CD14-positive monocyte (primary cell): ENCODE measurements at regions not wholly inside any gene's neighbourhood (a gene's known extent, or its start where the extent isn't known, plus 50 kb on each side); places are given as distances from the start of the nearest gene placed in this dataset.

ENCODE experiments used
- DNase-seq, 3 donors: peaks; one replicate each; pipeline ENCODE4 v3.0.0-alpha.2; 2011 to 2022
- H2AFZ ChIP-seq: 2 replicates; pipeline ENCODE4 v1.6.0; 2012; ENCODE audit warnings: mild to moderate bottlenecking, low read depth, low read length, inconsistent platforms; ENCODE audit not compliant: insufficient read depth, poor library complexity, severe bottlenecking
- H3K27ac ChIP-seq, 2 donors: 1 replicate in 1 of 2; 2 replicates in 1 of 2; pipeline ENCODE4 v1.5.1; 2012 to 2013; ENCODE audit warnings: low read length in 2 of 2, control low read depth in 1 of 2, inconsistent platforms in 1 of 2, low read depth in 1 of 2, mild to moderate bottlenecking in 1 of 2
- H3K27me3 ChIP-seq, 2 donors: one replicate each; pipeline versions ENCODE4 v1.6.0 to v1.6.1; 2011 to 2013; ENCODE audit warnings: low read length in 2 of 2; ENCODE audit not compliant: control insufficient read depth in 2 of 2, insufficient read depth in 2 of 2
- H3K36me3 ChIP-seq, 2 donors: replicated peaks in 1 of 2; 1 replicate in 1 of 2; 2 replicates in 1 of 2; pipeline versions ENCODE4 v1.5.1 to v1.6.1; 2012 to 2013; ENCODE audit warnings: low read length in 2 of 2, control low read depth in 1 of 2, inconsistent platforms in 1 of 2, mild to moderate bottlenecking in 1 of 2; ENCODE audit not compliant: insufficient read depth in 2 of 2, control insufficient read depth in 1 of 2
- H3K4me1 ChIP-seq, 2 donors: 1 replicate in 1 of 2; 2 replicates in 1 of 2; pipeline versions ENCODE4 v1.5.1 to v1.6.1; 2012 to 2013; ENCODE audit warnings: low read length in 2 of 2, control low read depth in 1 of 2, inconsistent platforms in 1 of 2, mild to moderate bottlenecking in 1 of 2, moderate library complexity in 1 of 2; ENCODE audit not compliant: insufficient read depth in 2 of 2, control insufficient read depth in 1 of 2
- H3K4me2 ChIP-seq: replicated peaks from 2 replicates; pipeline ENCODE3; 2012; ENCODE audit warnings: low read length, moderate library complexity, mild to moderate bottlenecking; ENCODE audit not compliant: poor library complexity, severe bottlenecking; ENCODE audit errors: extremely low read depth
- H3K4me3 ChIP-seq, 3 experiments: fragments of 200-600 bp in 1 of 3; sonication (generic) in 1 of 3; replicated peaks in 1 of 3; 1 replicate in 2 of 3; 2 replicates in 1 of 3; pipeline ENCODE4 v1.5.1; 2011 to 2013; ENCODE audit warnings: low read length in 3 of 3, mild to moderate bottlenecking in 3 of 3, control low read depth in 2 of 3, low read depth in 2 of 3, inconsistent platforms in 1 of 3, moderate library complexity in 1 of 3
- H3K79me2 ChIP-seq: 2 replicates; pipeline ENCODE4 v1.6.0; 2012; ENCODE audit warnings: mild to moderate bottlenecking, control low read depth, inconsistent platforms, low read length, moderate library complexity; ENCODE audit not compliant: insufficient read depth
- H3K9ac ChIP-seq: 2 replicates; pipeline ENCODE4 v1.6.0; 2017; ENCODE audit warnings: low read length, mild to moderate bottlenecking; ENCODE audit not compliant: insufficient read depth, poor library complexity, severe bottlenecking
- H3K9me3 ChIP-seq, 2 donors: replicated peaks in 1 of 2; 1 replicate in 1 of 2; 2 replicates in 1 of 2; pipeline versions ENCODE4 v1.5.1 to v1.6.1; 2012 to 2013; ENCODE audit warnings: low read length in 2 of 2, control low read depth in 1 of 2; ENCODE audit not compliant: control insufficient read depth in 1 of 2, insufficient read depth in 1 of 2
- H4K20me1 ChIP-seq: 2 replicates; pipeline ENCODE4 v1.6.0; 2012; ENCODE audit warnings: mild to moderate bottlenecking, low read length, control low read depth, moderate library complexity; ENCODE audit not compliant: insufficient read depth
- H3K27ac Mint-ChIP-seq, 7 donors: one replicate each; pipeline ENCODE4 v1.8.0; 2020; ENCODE audit warnings: mild to moderate bottlenecking in 7 of 7, mixed read lengths in 7 of 7, moderate library complexity in 6 of 7, inconsistent platforms in 2 of 7
- H3K27me3 Mint-ChIP-seq, 3 donors: one replicate each; pipeline ENCODE4 v1.8.0; 2021 to 2022; ENCODE audit warnings: low read depth in 3 of 3, mild to moderate bottlenecking in 3 of 3, mixed read lengths in 3 of 3, moderate library complexity in 3 of 3, inconsistent platforms in 1 of 3
- H3K36me3 Mint-ChIP-seq, 2 donors: one replicate each; pipeline ENCODE4 v1.8.0; 2020; ENCODE audit warnings: mixed read lengths in 2 of 2, inconsistent platforms in 1 of 2, mild to moderate bottlenecking in 1 of 2
- H3K4me1 Mint-ChIP-seq: one replicate; pipeline ENCODE4 v1.8.0; 2020; ENCODE audit warnings: mild to moderate bottlenecking, mixed read lengths
- H3K4me3 Mint-ChIP-seq, 2 donors: one replicate each; pipeline ENCODE4 v1.8.0; 2020; ENCODE audit warnings: mild to moderate bottlenecking in 2 of 2, mixed read lengths in 2 of 2, moderate library complexity in 1 of 2
- H3K9me3 Mint-ChIP-seq, 7 donors: one replicate each; pipeline ENCODE4 v1.8.0; 2020 to 2022; ENCODE audit warnings: mixed read lengths in 7 of 7, mild to moderate bottlenecking in 6 of 7, moderate library complexity in 6 of 7, inconsistent platforms in 2 of 7
- CTCF ChIP-seq: fragments of 200-600 bp; IDR thresholded peaks from one replicate; pipeline ENCODE4 v1.8.0; 2022; ENCODE audit warnings: antibody characterized with exemption, mild to moderate bottlenecking
- WGBS: methylation state at CpG from one replicate; pipeline ENCODE4 v1.1.5; 2013; ENCODE audit warnings: missing lambda C conversion rate; ENCODE audit not compliant: insufficient coverage; 5-methylcytosine and 5-hydroxymethylcytosine counted together
- intact Hi-C, 2 donors: fragments of 100-400 bp; cut with micrococcal nuclease; formaldehyde crosslinking; loops; one replicate each; pipeline versions ENCODE4 v1.15.0 to v1.15.1; 2023

- no peak for DNase-seq
- Histone ChIP-seq H2AFZ (no peak overlapping the region), H4K20me1 (no peaks in the 10 kb centered on the region), H3K4me1 (peaks cover 13 to 14% of the 10 kb centered on the region in 2 donors), H3K9me3 (no peaks in the 10 kb centered on the region), H3K27me3 (no peaks in the 10 kb centered on the region), H3K9ac (no peak overlapping the region), H3K79me2 (no peaks in the 10 kb centered on the region), H3K36me3 (no peaks in the 10 kb centered on the region), H3K4me3 (no peak overlapping the region), H3K4me2 (no peak overlapping the region), H3K27ac (no peak overlapping the region)
- Mint-ChIP-seq H3K36me3 (no peaks in the 10 kb centered on the region), H3K4me1 (peaks cover 16% of the 10 kb centered on the region), H3K9me3 (peaks cover 0 to 4% (median 0%) of the 10 kb centered on the region in 7 donors), H3K27ac (no peak overlapping the region), H3K27me3 (peaks cover 0 to 5% (median 5%) of the 10 kb centered on the region in 3 donors), H3K4me3 (no peak overlapping the region)
- intact Hi-C loops, result no loop called here
- WGBS, result 97% methylated on average over 3 of the region's 3 CpGs
- TF ChIP-seq CTCF, result no peak
Measured at GRCh38 chr19:28508666-28509065, 704.3 kb downstream of the UQCRFS1 start.

GRCh38 chr19:28505933-28506332 lies 707.0 kb downstream of the UQCRFS1 start:
- H3K4me3 ChIP-seq, result no peak overlapping the region
- Mint-ChIP-seq H3K36me3 (no peaks in the 10 kb centered on the region), H3K4me1 (peaks cover 39% of the 10 kb centered on the region), H3K27ac (peak overlapping the region in 1 of 7 donors; percentile 5), H3K9me3 (peaks cover 0 to 4% (median 0%) of the 10 kb centered on the region in 7 donors), H3K27me3 (peaks cover 2 to 5% (median 5%) of the 10 kb centered on the region in 3 donors), H3K4me3 (no peak overlapping the region)
- intact Hi-C loops, result no loop called here
- no peaks in the 10 kb centered on the region for H4K20me1 ChIP-seq
- no peak overlapping the region for H3K27ac ChIP-seq
- H2AFZ ChIP-seq, result no peak overlapping the region
- H3K36me3 ChIP-seq, result no peaks in the 10 kb centered on the region
- H3K9ac ChIP-seq, result no peak overlapping the region
- WGBS, result no CpG with 5 or more reads among the region's 2 CpGs
- H3K4me1 ChIP-seq, result peaks cover 35 to 37% of the 10 kb centered on the region in 2 donors
- DNase-seq, result no peak
- H3K4me2 ChIP-seq, result no peak overlapping the region
- H3K9me3 ChIP-seq, result no peaks in the 10 kb centered on the region
- TF ChIP-seq CTCF, result no peak
- H3K27me3 ChIP-seq, result no peaks in the 10 kb centered on the region
- no peaks in the 10 kb centered on the region for H3K79me2 ChIP-seq
